Lower leg skin (tissue), 3 donors: ENCODE measurements at regions not wholly inside any gene's neighbourhood (a gene's known extent, or its start where the extent isn't known, plus 50 kb on each side); places are given as distances from the start of the nearest gene placed in this dataset.
"Not testable (repeated sequence)": the region's sequence is repeated elsewhere in the genome, so short reads cannot be mapped to it uniquely, and the experiment has no call there.

Experiments
- CTCF ChIP-seq, 3 donors: fragments of 450-650 bp; IDR thresholded peaks; one replicate each; pipeline ENCODE4 v1.5.1; 2016; ENCODE audit warnings: antibody characterized with exemption in 3 of 3, mild to moderate bottlenecking in 3 of 3, moderate library complexity in 2 of 3
- POLR2A ChIP-seq, 2 donors: fragments of 450-650 bp; IDR thresholded peaks; one replicate each; pipeline ENCODE4 v1.6.1; 2016 to 2017; ENCODE audit warnings: antibody characterized with exemption in 2 of 2, mild to moderate bottlenecking in 1 of 2, moderate library complexity in 1 of 2

- TF ChIP-seq POLR2A, CTCF (IDR thresholded peaks at IDR 0.05): not testable (repeated sequence)
These were observed 143.2 kb upstream of the ZNF519 start for GRCh38 chr18:14275391-14275790.
